Aorta (tissue), 5 donors: ENCODE measurements at regions not wholly inside any gene's neighbourhood (a gene's known extent, or its start where the extent isn't known, plus 50 kb on each side); places are given as distances from the start of the nearest gene placed in this dataset.

Source experiments
- ATAC-seq: fragments of 200-7000 bp; cut with Tn5 transposase; one replicate; pipeline ENCODE4 v1.9.1; 2022; ENCODE audit warnings: moderate library complexity; ENCODE audit not compliant: low FRiP score
- DNase-seq, 2 donors: peaks; one replicate each; pipeline ENCODE4 v3.0.0-alpha.2; 2020
- H3K27ac ChIP-seq, 2 donors: one replicate each; pipeline ENCODE4 v1.5.1; 2013; ENCODE audit warnings: low read length in 2 of 2, mild to moderate bottlenecking in 2 of 2, moderate library complexity in 2 of 2, control low read depth in 1 of 2, inconsistent platforms in 1 of 2, low read depth in 1 of 2
- H3K27me3 ChIP-seq, 2 donors: one replicate each; pipeline ENCODE4 v1.6.1; 2013; ENCODE audit warnings: control low read depth in 1 of 2, low read length in 1 of 2, mild to moderate bottlenecking in 1 of 2, moderate library complexity in 1 of 2; ENCODE audit not compliant: insufficient read depth in 2 of 2, control insufficient read depth in 1 of 2
- H3K36me3 ChIP-seq, 2 donors: one replicate each; pipeline ENCODE4 v1.6.1; 2013; ENCODE audit warnings: control low read depth in 1 of 2, low read length in 1 of 2, mild to moderate bottlenecking in 1 of 2; ENCODE audit not compliant: insufficient read depth in 2 of 2, control insufficient read depth in 1 of 2
- H3K4me1 ChIP-seq, 2 donors: one replicate each; pipeline ENCODE4 v1.6.1; 2013; ENCODE audit warnings: low read length in 2 of 2, control low read depth in 1 of 2, mild to moderate bottlenecking in 1 of 2, moderate library complexity in 1 of 2; ENCODE audit not compliant: insufficient read depth in 2 of 2, control insufficient read depth in 1 of 2
- H3K4me3 ChIP-seq, 2 donors: one replicate each; pipeline ENCODE4 v1.5.1; 2013; ENCODE audit warnings: low read length in 2 of 2, control low read depth in 1 of 2, mild to moderate bottlenecking in 1 of 2
- H3K9me3 ChIP-seq: one replicate; pipeline ENCODE4 v1.6.1; 2013; ENCODE audit warnings: mild to moderate bottlenecking, low read length; ENCODE audit not compliant: control insufficient read depth
- WGBS, 2 donors: extraction: QIAGEN DNeasy Blood & Tissue Kit; methylation state at CpG; one replicate each; pipeline ENCODE4 v1.1.7; 2013; 5-methylcytosine and 5-hydroxymethylcytosine counted together
- intact Hi-C, 2 donors: fragments of 100-400 bp; cut with DNase I; formaldehyde crosslinking; loops; one replicate each; pipeline versions ENCODE4 v1.14.2 to v1.15.0; 2022
- donor health status: healthy with polysubstance abuse.
- donor health status: Bipolar disorder and iron deficiency.
- donor health status: DM: no; HTN: no; CAD: no.
- donor health status: DM: no; HTN: no; CAD: no.
- donor health status: DM: yes; HTN: yes; CAD: no.

DNA sequence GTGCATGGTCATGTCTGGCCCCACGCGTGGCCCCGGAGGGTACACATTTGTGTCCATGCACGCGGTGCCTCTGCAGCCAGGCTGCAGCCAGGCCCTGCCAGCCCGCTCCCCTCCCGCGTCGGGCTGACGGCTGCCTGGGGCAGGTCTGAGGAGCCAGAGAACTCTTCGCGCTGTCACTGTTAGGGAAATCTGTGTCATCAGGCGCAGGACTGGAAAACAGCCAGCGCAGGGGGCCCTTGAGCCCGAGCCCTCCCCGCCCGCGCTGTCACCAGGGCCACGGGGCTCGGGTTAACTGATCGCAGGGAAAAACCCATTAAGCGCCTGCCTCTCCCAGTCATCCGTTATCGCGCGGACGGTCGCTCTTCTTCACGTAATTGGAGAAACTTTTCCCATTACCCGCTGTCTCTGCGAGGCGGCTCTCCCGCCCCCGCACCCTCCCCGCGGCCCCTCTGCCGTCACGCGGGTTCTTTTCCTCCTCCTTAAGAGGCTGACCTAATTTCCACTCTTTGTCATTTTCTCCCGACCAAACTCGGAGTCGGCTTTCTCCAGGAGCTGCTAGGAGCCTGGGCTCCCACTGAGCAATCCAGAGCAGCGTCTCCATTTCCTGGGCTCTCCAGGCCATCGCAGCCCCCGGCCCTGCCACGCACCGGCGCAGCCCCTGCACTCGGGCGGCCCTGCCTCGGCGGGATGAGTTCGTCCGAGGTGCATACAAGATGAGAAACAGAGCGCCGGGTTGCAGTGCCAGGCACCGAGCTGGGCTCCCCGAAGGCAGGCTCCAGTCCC is 57.5 kb upstream of the PRR23E start:
- Histone ChIP-seq H3K4me1 (no peaks in the 10 kb centered on the region), H3K36me3 (no peaks in the 10 kb centered on the region), H3K27ac (no peak overlapping the region), H3K9me3 (no peaks in the 10 kb centered on the region), H3K4me3 (peak overlapping the region; percentile 1 to 11), H3K27me3 (no peaks in the 10 kb centered on the region)
- peak in 1 of 2 donors; percentile 85 for DNase-seq
- ATAC-seq, result peak; percentile 54
- intact Hi-C loops, result no loop called here
- WGBS, 2 donors, result 5% methylated on average over 57 to 58 of the region's 58 CpGs

GRCh38 chr3:127136024-127136600 is 56.8 kb upstream of the PRR23E start:
- Histone ChIP-seq H3K4me3 (no peak overlapping the region), H3K27me3 (no peaks in the 10 kb centered on the region), H3K4me1 (no peaks in the 10 kb centered on the region), H3K27ac (no peak overlapping the region), H3K9me3 (no peaks in the 10 kb centered on the region), H3K36me3 (no peaks in the 10 kb centered on the region)
- no peak for ATAC-seq
- intact Hi-C loops, result no loop called here
- 82 to 84% methylated on average over 16 of the region's 16 CpGs for WGBS, 2 donors
- no peak for DNase-seq

- no peak overlapping the region for H3K4me3 ChIP-seq
- WGBS, 2 donors, result 95% methylated on average over 4 of the region's 4 CpGs
- no peak overlapping the region for H3K27ac ChIP-seq
- H3K36me3 ChIP-seq, result no peaks in the 10 kb centered on the region
- intact Hi-C loops, result no loop called here
- no peaks in the 10 kb centered on the region for H3K4me1 ChIP-seq
- H3K9me3 ChIP-seq, result no peaks in the 10 kb centered on the region
- H3K27me3 ChIP-seq, result no peaks in the 10 kb centered on the region
- ATAC-seq (no peak), DNase-seq (no peak)
Measured at GRCh38 chr3:127136706-127137105, 56.2 kb upstream of the PRR23E start.

DNA sequence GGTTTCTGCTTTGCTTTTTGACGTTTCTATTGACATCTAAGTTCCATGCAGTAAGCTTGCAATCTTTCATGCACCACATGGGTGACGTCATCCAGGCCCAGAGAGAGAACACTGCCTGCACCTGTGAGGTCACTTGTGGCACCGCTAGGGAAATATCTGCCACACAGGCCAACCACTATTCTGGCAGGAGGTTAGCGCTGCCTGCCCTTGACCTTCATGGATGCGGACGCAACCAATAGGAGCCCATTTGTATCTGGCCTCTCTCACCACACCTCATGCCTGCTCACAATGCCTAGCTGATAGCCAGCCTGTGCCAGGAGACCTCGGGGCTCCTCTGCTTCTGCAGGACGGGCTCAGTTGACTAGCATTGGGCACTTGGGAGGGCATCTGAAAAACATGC is 55.8 kb upstream of the PRR23E start:
- no peak for DNase-seq
- ATAC-seq, result no peak
- Histone ChIP-seq H3K4me3 (no peak overlapping the region), H3K4me1 (no peaks in the 10 kb centered on the region), H3K27ac (no peak overlapping the region), H3K9me3 (no peaks in the 10 kb centered on the region), H3K27me3 (no peaks in the 10 kb centered on the region), H3K36me3 (no peaks in the 10 kb centered on the region)
- intact Hi-C loops, result no loop called here
- 90 to 91% methylated on average over 8 of the region's 8 CpGs for WGBS, 2 donors

DNA sequence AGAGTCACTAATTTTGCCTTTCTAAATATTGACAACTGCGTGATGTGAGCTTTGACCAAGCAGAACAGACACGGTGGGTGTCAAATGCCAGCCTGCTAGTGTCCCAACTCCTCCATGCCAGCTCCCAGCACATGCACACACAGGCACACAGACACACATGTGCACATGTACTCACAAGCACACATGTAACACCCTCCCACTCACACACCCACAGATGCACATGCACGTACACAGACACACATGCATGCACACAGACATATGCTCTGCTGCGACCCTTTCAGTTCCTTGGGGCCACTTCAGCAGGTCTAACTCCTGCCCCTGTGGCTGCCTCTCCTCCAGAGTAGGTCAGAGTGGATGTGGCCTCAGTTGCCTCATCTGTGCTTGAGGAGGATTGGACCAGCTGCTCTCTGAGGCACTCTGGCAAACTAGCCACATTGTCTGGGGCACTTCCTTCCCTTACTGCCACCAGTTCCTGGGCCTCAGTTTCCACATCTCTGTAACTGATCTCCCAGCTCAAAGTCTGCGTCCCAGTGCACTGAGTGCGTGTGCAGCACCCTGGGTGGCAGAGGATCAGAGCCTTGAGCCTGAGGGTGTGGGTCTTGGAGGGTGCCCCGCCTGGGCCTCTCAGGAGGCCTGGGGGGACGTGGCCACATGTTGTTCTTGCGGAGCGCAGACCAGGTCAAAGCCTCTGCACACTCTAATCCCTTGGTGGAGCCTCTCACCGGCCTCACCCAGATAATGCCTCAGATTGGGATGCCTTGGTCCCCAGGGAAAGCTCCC is 55.0 kb upstream of the PRR23E start:
- Histone ChIP-seq H3K4me1 (no peaks in the 10 kb centered on the region), H3K9me3 (no peaks in the 10 kb centered on the region), H3K27me3 (no peaks in the 10 kb centered on the region), H3K36me3 (no peaks in the 10 kb centered on the region), H3K4me3 (no peak overlapping the region), H3K27ac (no peak overlapping the region)
- ATAC-seq (no peak), DNase-seq (no peak)
- intact Hi-C loops, result no loop called here
- 93 to 94% methylated on average over 11 of the region's 11 CpGs for WGBS, 2 donors

GRCh38 chr3:127139601-127140500 is 53.1 kb upstream of the PRR23E start:
- H3K4me1 ChIP-seq, result no peaks in the 10 kb centered on the region
- no peaks in the 10 kb centered on the region for H3K9me3 ChIP-seq
- no peak overlapping the region for H3K4me3 ChIP-seq
- H3K27me3 ChIP-seq, result no peaks in the 10 kb centered on the region
- 91 to 92% methylated on average over 17 of the region's 17 CpGs for WGBS, 2 donors
- no peak for ATAC-seq
- no peaks in the 10 kb centered on the region for H3K36me3 ChIP-seq
- DNase-seq, result no peak
- intact Hi-C loops, result no loop called here
- no peak overlapping the region for H3K27ac ChIP-seq

DNA sequence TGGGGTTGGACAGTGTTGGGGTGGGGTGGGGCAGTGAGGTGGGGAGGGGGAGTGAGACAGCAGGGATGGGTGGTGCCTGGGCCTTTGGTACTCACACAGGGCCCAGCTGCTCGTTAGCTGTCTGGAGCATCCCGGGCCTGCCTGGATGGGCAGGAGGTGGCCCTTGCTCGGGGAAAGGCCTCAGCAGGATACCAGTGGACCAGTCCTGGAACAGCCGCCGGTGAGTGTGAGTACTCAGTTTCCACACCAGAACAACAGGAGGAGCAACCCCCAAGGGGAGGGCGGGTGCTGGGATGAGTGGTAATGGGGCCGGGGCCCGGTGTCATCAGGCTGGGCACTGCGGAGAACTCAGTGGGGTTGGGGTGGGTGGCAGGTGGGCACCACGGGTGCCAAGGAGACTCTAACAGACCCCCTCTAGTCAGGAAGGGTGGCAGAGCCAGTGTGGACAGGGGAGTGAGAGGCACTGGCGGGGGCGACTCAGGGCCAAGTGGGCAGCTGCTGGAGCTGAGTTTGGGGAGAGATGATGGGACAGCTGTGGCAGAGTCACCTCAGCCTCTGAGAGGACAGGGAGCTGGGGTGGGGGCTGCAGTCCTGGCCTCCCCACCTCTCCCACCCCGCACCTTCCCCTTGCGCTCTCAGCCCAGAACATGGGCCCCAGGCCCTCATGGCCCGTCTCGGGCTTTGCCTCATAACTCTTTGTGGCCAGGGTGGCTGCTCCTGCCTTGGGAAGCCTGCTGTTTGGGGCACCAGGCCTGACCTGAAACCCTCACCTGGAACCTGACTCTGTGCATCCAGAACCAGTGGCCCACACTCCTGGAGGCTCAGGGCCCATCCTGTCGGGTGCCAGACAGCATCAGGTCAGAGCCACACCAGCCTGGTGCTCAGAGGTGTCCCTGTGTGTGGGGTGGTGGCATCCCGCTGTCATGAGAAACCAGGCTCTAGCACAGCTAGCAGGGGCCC is 52.1 kb upstream of the PRR23E start:
- no peaks in the 10 kb centered on the region for H3K9me3 ChIP-seq
- WGBS, 2 donors, result 94 to 96% methylated on average over 18 of the region's 18 CpGs
- H3K4me1 ChIP-seq, result no peaks in the 10 kb centered on the region
- ATAC-seq (no peak), DNase-seq (no peak)
- no peaks in the 10 kb centered on the region for H3K27me3 ChIP-seq
- no peaks in the 10 kb centered on the region for H3K36me3 ChIP-seq
- no peak overlapping the region for H3K4me3 ChIP-seq
- no peak overlapping the region for H3K27ac ChIP-seq
- intact Hi-C loops, result no loop called here
